ENCODE measurements at regions not wholly inside any gene's neighbourhood (a gene's known extent, or its start where the extent isn't known, plus 50 kb on each side); places are given as distances from the start of the nearest gene placed in this dataset.

GRCh38 chr7:140237390-140237789 lies 60.6 kb upstream of the KDM7A start:
- TF ChIP-seq EP300 (IDR thresholded peaks at IDR 0.05) = no peak
- TF ChIP-seq CTCF (IDR thresholded peaks at IDR 0.05) = no peak
- no peak for TF ChIP-seq POLR2A (IDR thresholded peaks at IDR 0.05)
- intact Hi-C loops (cut with DNase I) = no loop called here
- Histone ChIP-seq H3K27me3 (no peaks in the 10 kb centered on the region), H3K4me3 (no peak overlapping the region), H3K4me1 (ENCODE audit: insufficient read depth) (no peaks in the 10 kb centered on the region), H3K27ac (no peak overlapping the region), H3K9me3 (no peaks in the 10 kb centered on the region), H3K36me3 (no peaks in the 10 kb centered on the region)
- WGBS, 3 donors = 87 to 93% (median 90%) methylated on average over 4 of the region's 4 CpGs
- DNase-seq = no peak

GRCh38 chr7:140236626-140237025 lies 59.8 kb upstream of the KDM7A start:
- DNase-seq = no peak
- TF ChIP-seq POLR2A (IDR thresholded peaks at IDR 0.05) (no peak), EP300 (IDR thresholded peaks at IDR 0.05) (no peak), CTCF (IDR thresholded peaks at IDR 0.05) (no peak)
- Histone ChIP-seq H3K36me3 (no peaks in the 10 kb centered on the region), H3K27ac (no peak overlapping the region), H3K4me1 (ENCODE audit: insufficient read depth) (no peaks in the 10 kb centered on the region), H3K27me3 (no peaks in the 10 kb centered on the region), H3K4me3 (no peak overlapping the region), H3K9me3 (no peaks in the 10 kb centered on the region)
- intact Hi-C loops (cut with DNase I) = no loop called here
- 88 to 91% (median 89%) methylated on average over 6 of the region's 6 CpGs for WGBS, 3 donors

DNA sequence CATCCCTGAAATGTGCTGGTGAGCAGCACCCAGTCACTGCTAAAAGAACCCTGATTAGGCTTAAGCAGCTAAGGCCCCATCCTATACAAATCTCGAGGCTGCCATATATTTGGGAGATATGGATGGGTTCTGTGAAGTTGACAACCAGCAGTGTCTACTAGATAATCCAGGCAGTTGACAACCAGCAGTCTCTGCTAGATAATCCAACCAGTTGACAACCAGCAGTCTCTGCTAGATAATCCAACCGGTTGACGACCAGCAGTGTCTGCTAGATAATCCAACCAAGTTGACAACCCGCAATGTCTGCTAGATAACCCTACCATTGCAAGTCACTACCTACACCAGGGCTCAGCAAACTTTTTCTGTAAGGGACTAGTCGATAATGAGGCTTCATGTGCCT lies 58.3 kb upstream of the KDM7A start:
- TF ChIP-seq EP300 (IDR thresholded peaks at IDR 0.05) (no peak), POLR2A (IDR thresholded peaks at IDR 0.05) (no peak), CTCF (IDR thresholded peaks at IDR 0.05) (no peak)
- H3K4me1 ChIP-seq (ENCODE audit: insufficient read depth) = no peaks in the 10 kb centered on the region
- no peaks in the 10 kb centered on the region for H3K27me3 ChIP-seq
- no peak for DNase-seq
- no peaks in the 10 kb centered on the region for H3K36me3 ChIP-seq
- intact Hi-C loops (cut with DNase I) = no loop called here
- 80 to 85% (median 84%) methylated on average over 5 of the region's 5 CpGs for WGBS, 3 donors
- H3K9me3 ChIP-seq = no peaks in the 10 kb centered on the region
- H3K4me3 ChIP-seq = no peak overlapping the region
- H3K27ac ChIP-seq = no peak overlapping the region

DNA sequence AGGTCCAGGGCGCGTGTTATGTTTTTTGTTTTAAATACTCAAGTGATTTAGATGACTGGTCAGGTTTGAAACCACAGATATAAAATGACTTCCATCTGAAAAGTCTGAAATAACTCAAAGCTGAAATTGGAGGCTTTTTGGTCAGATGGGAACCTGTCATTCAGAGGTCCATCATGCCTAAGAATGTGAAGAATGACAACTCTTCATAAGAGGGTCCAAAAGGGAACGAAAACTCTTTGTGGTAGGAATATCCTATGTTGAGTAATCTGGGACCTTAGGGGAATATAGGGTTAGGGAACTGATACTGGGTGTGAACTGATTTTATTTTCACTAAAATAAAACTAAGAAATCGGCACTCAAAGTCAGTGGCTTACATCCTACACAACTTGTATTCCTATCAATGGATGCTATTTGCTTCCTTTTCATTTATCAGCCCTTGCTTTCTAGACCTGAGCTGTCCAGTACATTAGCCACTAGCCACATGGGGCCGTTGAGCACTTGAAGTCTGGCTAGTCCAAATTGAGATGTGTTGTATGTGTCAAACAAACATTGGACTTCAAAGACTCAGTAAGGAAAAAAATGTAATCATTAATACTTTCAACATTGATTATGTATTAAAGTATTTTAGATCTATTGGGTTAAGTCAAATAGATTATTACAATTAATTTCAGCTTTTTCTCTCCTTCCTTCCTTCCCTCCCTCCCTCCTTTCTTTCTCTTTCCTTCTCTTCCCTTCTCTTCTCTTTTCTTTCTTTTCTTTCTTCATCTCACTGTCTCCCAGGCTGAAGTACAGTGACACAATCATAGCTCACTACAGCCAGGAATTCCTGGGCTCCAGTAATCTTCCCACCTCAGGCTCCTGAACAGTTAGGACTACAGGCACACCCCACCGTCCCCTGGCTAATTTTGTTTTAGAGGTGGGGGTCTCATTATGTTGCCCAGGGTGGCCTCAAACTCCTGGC lies 56.5 kb upstream of the KDM7A start:
- no peaks in the 10 kb centered on the region for H3K27me3 ChIP-seq
- peaks cover 4% of the 10 kb centered on the region for H3K4me1 ChIP-seq (ENCODE audit: insufficient read depth)
- no peak for TF ChIP-seq EP300 (IDR thresholded peaks at IDR 0.05)
- no peak for TF ChIP-seq CTCF (IDR thresholded peaks at IDR 0.05)
- no peak for TF ChIP-seq POLR2A (IDR thresholded peaks at IDR 0.05)
- no peaks in the 10 kb centered on the region for H3K9me3 ChIP-seq
- WGBS, 3 donors = 68 to 75% (median 70%) methylated on average over 6 of the region's 6 CpGs
- intact Hi-C loops (cut with DNase I) = no loop called here
- no peaks in the 10 kb centered on the region for H3K36me3 ChIP-seq
- no peak overlapping the region for H3K27ac ChIP-seq
- H3K4me3 ChIP-seq = no peak overlapping the region
- no peak for DNase-seq

Data from ovary (tissue), 7 donors.